NB4 (cell line): ENCODE measurements at regions not wholly inside any gene's neighbourhood (a gene's known extent, or its start where the extent isn't known, plus 50 kb on each side); places are given as distances from the start of the nearest gene placed in this dataset.

Source experiments
- POLR2A ChIP-seq: IDR thresholded peaks from 2 replicates; pipeline ENCODE4 v1.6.1; 2011; ENCODE audit warnings: mild to moderate bottlenecking; ENCODE audit not compliant: insufficient read length; ENCODE audit errors: extremely low read depth
- TF ChIP-seq, protein P1 (sequence below): IDR thresholded peaks from one replicate; pipeline ENCODE4 v1.5.1; 2012; ENCODE audit warnings: low read depth, low read length

DNA sequence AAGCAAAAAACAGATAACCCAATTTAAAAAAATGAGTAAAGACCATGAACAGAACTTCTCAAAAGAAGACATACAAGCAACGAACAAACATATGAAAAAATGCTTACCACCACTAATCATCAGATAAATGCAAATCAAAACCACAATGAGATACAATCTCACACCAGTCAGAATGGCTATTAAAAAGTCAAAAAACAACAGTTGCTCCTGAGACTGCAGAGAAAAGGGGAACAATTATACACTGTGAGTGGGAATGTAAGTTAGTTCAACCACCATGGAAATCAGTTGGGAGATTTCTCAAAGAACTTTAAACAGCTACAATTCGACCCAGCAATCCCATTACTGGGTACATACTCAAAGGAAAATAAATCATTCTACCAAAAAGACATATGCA is 131.6 kb downstream of the PTGER3 start:
- TF ChIP-seq, protein P1, sequence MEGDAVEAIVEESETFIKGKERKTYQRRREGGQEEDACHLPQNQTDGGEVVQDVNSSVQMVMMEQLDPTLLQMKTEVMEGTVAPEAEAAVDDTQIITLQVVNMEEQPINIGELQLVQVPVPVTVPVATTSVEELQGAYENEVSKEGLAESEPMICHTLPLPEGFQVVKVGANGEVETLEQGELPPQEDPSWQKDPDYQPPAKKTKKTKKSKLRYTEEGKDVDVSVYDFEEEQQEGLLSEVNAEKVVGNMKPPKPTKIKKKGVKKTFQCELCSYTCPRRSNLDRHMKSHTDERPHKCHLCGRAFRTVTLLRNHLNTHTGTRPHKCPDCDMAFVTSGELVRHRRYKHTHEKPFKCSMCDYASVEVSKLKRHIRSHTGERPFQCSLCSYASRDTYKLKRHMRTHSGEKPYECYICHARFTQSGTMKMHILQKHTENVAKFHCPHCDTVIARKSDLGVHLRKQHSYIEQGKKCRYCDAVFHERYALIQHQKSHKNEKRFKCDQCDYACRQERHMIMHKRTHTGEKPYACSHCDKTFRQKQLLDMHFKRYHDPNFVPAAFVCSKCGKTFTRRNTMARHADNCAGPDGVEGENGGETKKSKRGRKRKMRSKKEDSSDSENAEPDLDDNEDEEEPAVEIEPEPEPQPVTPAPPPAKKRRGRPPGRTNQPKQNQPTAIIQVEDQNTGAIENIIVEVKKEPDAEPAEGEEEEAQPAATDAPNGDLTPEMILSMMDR: no peak
- no peak for TF ChIP-seq POLR2A
